GM23338 (cell line): ENCODE measurements at regions not wholly inside any gene's neighbourhood (a gene's known extent, or its start where the extent isn't known, plus 50 kb on each side); places are given as distances from the start of the nearest gene placed in this dataset.

Experiments
- ATAC-seq: fragments of 200-7000 bp; cut with Tn5 transposase; 3 replicates; pipeline ENCODE4 v1.9.1; 2020
- DNase-seq: peaks from one replicate; pipeline ENCODE4 v3.0.0-alpha.2; 2015; ENCODE audit warnings: low spot score
- H2AFZ ChIP-seq: fragments of 200-600 bp; sonication (generic); 2 replicates; pipeline ENCODE4 v1.8.0; 2016; ENCODE audit warnings: antibody characterized with exemption, mild to moderate bottlenecking, moderate library complexity
- H3F3A ChIP-seq: fragments of 200-600 bp; sonication (generic); replicated peaks from 2 replicates; pipeline ENCODE4 v1.8.0; 2017; ENCODE audit warnings: antibody characterized with exemption, mixed run types, low read depth
- H3K27ac ChIP-seq: fragments of 200-600 bp; sonication (generic); 2 replicates; pipeline ENCODE4 v1.6.1; 2016; ENCODE audit warnings: low read depth
- H3K27me3 ChIP-seq: fragments of 200-600 bp; sonication (generic); 2 replicates; pipeline ENCODE4 v1.8.0; 2016; ENCODE audit warnings: mild to moderate bottlenecking, mixed run types, moderate library complexity; ENCODE audit not compliant: insufficient read depth
- H3K36me3 ChIP-seq: fragments of 200-600 bp; sonication (generic); 2 replicates; pipeline ENCODE4 v1.8.0; 2016; ENCODE audit warnings: mild to moderate bottlenecking; ENCODE audit not compliant: insufficient read depth
- H3K4me1 ChIP-seq: fragments of 200-600 bp; sonication (generic); 2 replicates; pipeline ENCODE4 v1.8.0; 2016; ENCODE audit warnings: mild to moderate bottlenecking, moderate library complexity; ENCODE audit not compliant: insufficient read depth
- H3K4me2 ChIP-seq: fragments of 200-600 bp; sonication (generic); 2 replicates; pipeline ENCODE4 v1.7.1; 2017; ENCODE audit warnings: mixed run types
- H3K4me3 ChIP-seq: fragments of 200-600 bp; sonication (generic); 2 replicates; pipeline ENCODE4 v1.6.1; 2016; ENCODE audit warnings: mixed run types
- H3K79me2 ChIP-seq: fragments of 200-600 bp; sonication (generic); replicated peaks from 2 replicates; pipeline ENCODE4 v1.8.0; 2017; ENCODE audit warnings: mild to moderate bottlenecking; ENCODE audit not compliant: insufficient read depth
- H3K9me2 ChIP-seq: fragments of 200-600 bp; sonication (generic); 2 replicates; pipeline ENCODE4 v1.8.0; 2017; ENCODE audit not compliant: insufficient read depth
- H4K20me1 ChIP-seq: fragments of 200-600 bp; sonication (generic); replicated peaks from 2 replicates; pipeline ENCODE4 v1.8.0; 2017; ENCODE audit warnings: mild to moderate bottlenecking; ENCODE audit not compliant: insufficient read depth
- H3K27ac Mint-ChIP-seq: 2 replicates; pipeline ENCODE4 v1.8.0; 2020; ENCODE audit warnings: inconsistent platforms, mild to moderate bottlenecking, moderate library complexity, mixed read lengths
- H3K27me3 Mint-ChIP-seq: 3 replicates; pipeline ENCODE4 v1.8.0; 2022; ENCODE audit warnings: low read depth, mild to moderate bottlenecking, moderate library complexity, mixed read lengths, inconsistent platforms; ENCODE audit not compliant: insufficient read depth, poor library complexity
- H3K36me3 Mint-ChIP-seq: 3 replicates; pipeline ENCODE4 v1.8.0; 2021; ENCODE audit warnings: low read depth, mild to moderate bottlenecking, inconsistent platforms, moderate library complexity, mixed read lengths
- H3K4me1 Mint-ChIP-seq: 3 replicates; pipeline ENCODE4 v1.8.0; 2020; ENCODE audit warnings: mild to moderate bottlenecking, inconsistent platforms, mixed read lengths
- H3K4me3 Mint-ChIP-seq: 3 replicates; pipeline ENCODE4 v1.8.0; 2021; ENCODE audit warnings: moderate library complexity, mild to moderate bottlenecking, inconsistent platforms, mixed read lengths
- H3K9me3 Mint-ChIP-seq: 3 replicates; pipeline ENCODE4 v1.8.0; 2020; ENCODE audit warnings: moderate library complexity, mild to moderate bottlenecking, inconsistent platforms, mixed read lengths
- ETS1 ChIP-seq: IDR thresholded peaks from 2 replicates; pipeline ENCODE4 v1.6.1; 2016; ENCODE audit warnings: antibody characterized with exemption
- EZH2 ChIP-seq: fragments of 200-600 bp; sonication (generic); IDR thresholded peaks from one replicate; pipeline ENCODE4 v1.8.0; 2017; ENCODE audit warnings: antibody characterized with exemption, mild to moderate bottlenecking, low read depth; ENCODE audit not compliant: unreplicated experiment
- EZH2phosphoT487 ChIP-seq: fragments of 200-600 bp; sonication (generic); IDR thresholded peaks from one replicate; pipeline ENCODE4 v1.8.1; 2018; ENCODE audit warnings: antibody characterized with exemption; ENCODE audit not compliant: unreplicated experiment
- JUNB ChIP-seq: IDR thresholded peaks from one replicate; pipeline ENCODE4 v1.6.1; 2016; ENCODE audit warnings: antibody characterized with exemption; ENCODE audit not compliant: unreplicated experiment
- POLR2AphosphoS5 ChIP-seq: IDR thresholded peaks from 2 replicates; pipeline ENCODE4 v1.6.1; 2016; ENCODE audit warnings: antibody characterized with exemption, low read depth
- REST ChIP-seq: IDR thresholded peaks from one replicate; pipeline ENCODE4 v1.6.1; 2018; ENCODE audit warnings: antibody characterized with exemption; ENCODE audit not compliant: unreplicated experiment
- ZNF114 ChIP-seq: fragments of 250-450 bp; sonication (Bioruptor Pico); IDR thresholded peaks from 2 replicates; pipeline ENCODE4 v1.5.0; 2020; ENCODE audit warnings: mild to moderate bottlenecking, moderate library complexity
- ZNF331 ChIP-seq: fragments of 250-450 bp; sonication (Bioruptor Pico); IDR thresholded peaks from 2 replicates; pipeline ENCODE4 v1.5.0; 2020; ENCODE audit warnings: low read depth, mild to moderate bottlenecking, moderate library complexity
- ZNF462 ChIP-seq: fragments of 250-450 bp; sonication (Bioruptor Pico); IDR thresholded peaks from 2 replicates; pipeline ENCODE4 v1.5.0; 2020; ENCODE audit warnings: mild to moderate bottlenecking, moderate library complexity

GRCh38 chr4:138702190-138702824 lies 313.3 kb upstream of the NOCT start:
- H3K27ac Mint-ChIP-seq, result no peak overlapping the region
- DNase-seq (no peak), ATAC-seq (no peak)
- Histone ChIP-seq H2AFZ (no peak overlapping the region; the same call in 1 of the 2 replicates), H3K4me2 (no peak overlapping the region), H3F3A (no peaks in the 10 kb centered on the region), H3K27me3 (no peaks in the 10 kb centered on the region), H4K20me1 (no peaks in the 10 kb centered on the region), H3K9me2 (peaks cover 5% of the 10 kb centered on the region; the same call in 1 of the 2 replicates), H3K27ac (no peak overlapping the region), H3K4me3 (no peak overlapping the region), H3K36me3 (no peaks in the 10 kb centered on the region), H3K4me1 (peaks cover 7% of the 10 kb centered on the region), H3K79me2 (no peaks in the 10 kb centered on the region)
- peaks cover 10% of the 10 kb centered on the region for H3K4me1 Mint-ChIP-seq
- H3K36me3 Mint-ChIP-seq, result no peaks in the 10 kb centered on the region
- H3K27me3 Mint-ChIP-seq, result peaks cover 3% of the 10 kb centered on the region
- no peaks in the 10 kb centered on the region for H3K9me3 Mint-ChIP-seq
- H3K4me3 Mint-ChIP-seq, result no peak overlapping the region
- TF ChIP-seq ZNF331 (CRISPR knock-in tag) (no peak), REST (no peak), EZH2phosphoT487 (no peak), POLR2AphosphoS5 (no peak), EZH2 (no peak), JUNB (no peak), ETS1 (no peak), ZNF462 (CRISPR knock-in tag) (no peak), ZNF114 (CRISPR knock-in tag) (no peak)
